GM19463 (cell line): ENCODE measurements at regions not wholly inside any gene's neighbourhood (a gene's known extent, or its start where the extent isn't known, plus 50 kb on each side); places are given as distances from the start of the nearest gene placed in this dataset.
A peak's percentile ranks its signal among the peaks of the same experiment; 100 is the strongest.
"Not testable (repeated sequence)": the region's sequence is repeated elsewhere in the genome, so short reads cannot be mapped to it uniquely, and the experiment has no call there.

Experiments used
- ATAC-seq: cut with Tn5 transposase; IDR thresholded peaks from one replicate; pipeline ENCODE4 v1.9.1; 2021; ENCODE audit warnings: mild to moderate bottlenecking, moderate library complexity; ENCODE audit not compliant: unreplicated experiment

- no peak for ATAC-seq
Measured at GRCh38 chr9:24712206-24712605, 166.5 kb upstream of the IZUMO3 start.

- no peak for ATAC-seq
Measured at GRCh38 chr9:24708814-24709213, 163.1 kb upstream of the IZUMO3 start.

- ATAC-seq, result peak; percentile 56
Measured at GRCh38 chr9:24698881-24699518, 153.3 kb upstream of the IZUMO3 start.

GRCh38 chr9:24672336-24672735 lies 126.6 kb upstream of the IZUMO3 start:
- no peak for ATAC-seq

GRCh38 chr9:24657387-24657786 lies 111.7 kb upstream of the IZUMO3 start:
- ATAC-seq, result no peak

GRCh38 chr9:24652181-24652580 lies 106.5 kb upstream of the IZUMO3 start:
- no peak for ATAC-seq

GRCh38 chr9:24628809-24629208 lies 83.1 kb upstream of the IZUMO3 start:
- ATAC-seq, result not testable (repeated sequence)

- no peak for ATAC-seq
Measured at GRCh38 chr9:24625097-24625496, 79.4 kb upstream of the IZUMO3 start.

GRCh38 chr9:24624481-24624880 lies 78.8 kb upstream of the IZUMO3 start:
- no peak for ATAC-seq

GRCh38 chr9:24620741-24621140 lies 75.0 kb upstream of the IZUMO3 start:
- ATAC-seq, result no peak

- ATAC-seq, result no peak
Measured at GRCh38 chr9:24616863-24617262, 71.2 kb upstream of the IZUMO3 start.

GRCh38 chr9:24614070-24614469 lies 68.4 kb upstream of the IZUMO3 start:
- ATAC-seq, result no peak

- no peak for ATAC-seq
Measured at GRCh38 chr9:24608599-24608998, 62.9 kb upstream of the IZUMO3 start.

- ATAC-seq, result no peak
Measured at GRCh38 chr9:24602693-24603352, 57.1 kb upstream of the IZUMO3 start.
